ENCODE measurements at regions not wholly inside any gene's neighbourhood (a gene's known extent, or its start where the extent isn't known, plus 50 kb on each side); places are given as distances from the start of the nearest gene placed in this dataset.

GRCh38 chr1:182139496-182139895, 78.0 kb upstream of the ZNF648 start:
- TF ChIP-seq CTCF (optimal IDR thresholded peaks at IDR 0.05 in 1 of 3, IDR thresholded peaks at IDR 0.05 in 1 of 3, conservative IDR thresholded peaks at IDR 0.05 in 1 of 3; ENCODE audit: extremely low read depth in 1 of 3, insufficient read depth in 2 of 3, low read length in 3 of 3) (no peak), EZH2 (IDR thresholded peaks at IDR 0.05; ENCODE audit: low read length) (no peak)

All from keratinocyte (primary cell).